ENCODE measurements at regions not wholly inside any gene's neighbourhood (a gene's known extent, or its start where the extent isn't known, plus 50 kb on each side); places are given as distances from the start of the nearest gene placed in this dataset.
A peak's percentile ranks its signal among the peaks of the same experiment; 100 is the strongest.
"Not testable (repeated sequence)": the region's sequence is repeated elsewhere in the genome, so short reads cannot be mapped to it uniquely, and the experiment has no call there.

GRCh38 chrX:1012678-1013300 is 199.7 kb downstream of the CRLF2 start:
- no peak for ATAC-seq

- ATAC-seq = no peak
Measured at GRCh38 chrX:1011691-1012283, 200.7 kb downstream of the CRLF2 start.

DNA sequence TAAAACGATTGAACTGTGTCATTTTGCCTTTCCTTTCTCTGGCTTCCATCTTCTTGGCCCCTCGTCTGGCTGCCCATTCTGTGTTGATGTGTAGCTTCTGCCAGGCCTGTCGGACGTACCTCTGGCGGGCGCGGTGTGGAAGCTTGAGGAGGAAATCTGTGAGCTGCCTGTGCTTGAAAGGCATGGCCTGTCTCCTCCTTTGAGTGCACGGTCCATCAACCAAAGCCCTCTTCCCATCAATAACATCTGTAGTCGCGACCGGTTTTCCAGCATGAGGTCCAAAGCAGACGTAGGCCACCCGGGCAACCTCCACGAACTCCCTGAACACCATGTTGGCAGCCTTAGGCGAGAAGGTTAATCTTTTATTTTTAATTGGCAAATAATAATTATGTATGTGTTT is 202.7 kb downstream of the CRLF2 start:
- ATAC-seq = no peak

GRCh38 chrX:1006156-1006730 is 206.2 kb downstream of the CRLF2 start:
- no peak for ATAC-seq

- ATAC-seq = no peak
Measured at GRCh38 chrX:1002611-1003010, 209.8 kb downstream of the CRLF2 start.

DNA sequence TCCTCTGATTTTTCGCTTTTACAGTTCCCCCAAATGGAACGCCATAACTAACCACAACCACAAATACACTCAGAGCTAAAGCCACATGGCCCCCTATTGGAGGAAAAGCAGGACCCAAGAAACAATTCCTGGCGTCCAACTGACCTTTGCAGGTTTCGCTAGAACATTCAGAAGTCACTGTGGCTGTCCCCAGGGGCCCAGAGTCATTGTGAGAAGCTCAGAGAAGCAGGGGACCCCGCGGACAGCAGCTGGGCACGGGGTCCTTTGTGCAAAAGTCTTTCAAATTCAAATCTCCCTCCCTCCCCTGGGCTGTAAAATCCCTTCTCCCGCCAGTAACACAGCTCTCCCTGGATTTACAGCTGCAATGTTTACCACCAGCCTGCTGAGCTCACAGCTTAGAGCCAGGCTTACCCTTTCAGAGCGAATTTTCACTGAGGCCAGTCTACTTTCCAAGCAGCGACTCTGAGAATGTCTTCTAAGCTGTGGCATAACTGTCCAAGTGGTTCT is 214.8 kb downstream of the CRLF2 start:
- no peak for ATAC-seq

GRCh38 chrX:994780-995179 is 217.7 kb downstream of the CRLF2 start:
- ATAC-seq = no peak

GRCh38 chrX:989959-990510 is 222.4 kb downstream of the CRLF2 start:
- peak; percentile 100 for ATAC-seq

DNA sequence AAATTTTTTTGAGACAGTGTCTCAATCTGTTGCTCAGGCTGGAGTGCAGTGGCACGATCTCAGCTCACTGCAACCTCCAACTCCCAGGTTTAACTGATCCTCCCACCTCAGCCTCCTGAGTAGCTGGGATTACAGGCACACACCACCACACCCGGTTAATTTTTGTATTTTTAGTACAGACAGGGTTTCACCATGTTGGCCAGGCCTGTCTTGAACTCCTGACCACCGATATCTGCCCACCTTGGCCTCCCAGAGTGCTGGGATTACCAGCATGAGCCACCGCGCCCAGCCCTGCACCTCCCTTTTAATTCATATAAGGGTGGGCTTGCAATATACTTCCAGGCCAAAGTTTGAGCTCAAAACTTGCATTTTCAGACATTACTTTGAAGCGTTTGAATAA is 223.9 kb downstream of the CRLF2 start:
- not testable (repeated sequence) for ATAC-seq

- ATAC-seq = no peak
Measured at GRCh38 chrX:981791-982626, 230.4 kb downstream of the CRLF2 start.

GRCh38 chrX:980587-981235 is 231.7 kb downstream of the CRLF2 start:
- no peak for ATAC-seq

GRCh38 chrX:979127-979526 is 233.3 kb downstream of the CRLF2 start:
- ATAC-seq = not testable (repeated sequence)

GRCh38 chrX:973010-973632 is 239.3 kb downstream of the CRLF2 start:
- ATAC-seq = no peak

- no peak for ATAC-seq
Measured at GRCh38 chrX:968148-968965, 244.1 kb downstream of the CRLF2 start.

DNA sequence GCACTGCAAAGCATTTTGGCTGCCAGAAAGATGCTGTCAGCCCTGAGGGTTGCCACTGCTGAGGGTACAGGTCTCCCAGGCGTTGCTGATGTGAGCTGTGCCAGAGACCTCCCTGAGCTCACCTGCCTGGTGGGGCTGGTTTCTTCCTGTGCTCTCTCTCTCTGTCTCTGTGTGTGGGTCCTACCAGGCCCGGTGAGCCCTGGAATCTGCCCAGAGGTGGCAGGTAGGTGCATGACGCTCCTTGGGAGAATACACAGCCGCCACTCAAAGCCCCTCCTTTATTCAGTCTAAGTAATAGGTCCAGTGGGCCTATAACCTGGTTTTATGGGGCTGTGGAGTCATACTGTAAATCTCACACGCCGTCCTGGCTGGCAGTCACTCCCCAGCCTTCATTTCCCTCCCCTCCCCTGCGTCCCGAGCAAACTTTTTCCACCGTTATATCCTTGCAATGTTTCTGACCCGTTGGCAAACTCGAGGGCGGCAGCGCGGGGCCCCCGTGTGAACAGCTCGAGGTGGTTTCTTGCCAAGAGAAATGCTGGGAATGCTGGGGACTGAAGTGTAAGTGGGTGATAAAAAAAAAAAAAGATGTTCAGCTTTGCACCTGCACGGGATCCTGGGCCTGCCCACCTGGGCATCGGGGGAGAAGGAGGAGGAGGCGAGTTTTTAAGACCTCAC is 245.9 kb downstream of the CRLF2 start:
- ATAC-seq = no peak

DNA sequence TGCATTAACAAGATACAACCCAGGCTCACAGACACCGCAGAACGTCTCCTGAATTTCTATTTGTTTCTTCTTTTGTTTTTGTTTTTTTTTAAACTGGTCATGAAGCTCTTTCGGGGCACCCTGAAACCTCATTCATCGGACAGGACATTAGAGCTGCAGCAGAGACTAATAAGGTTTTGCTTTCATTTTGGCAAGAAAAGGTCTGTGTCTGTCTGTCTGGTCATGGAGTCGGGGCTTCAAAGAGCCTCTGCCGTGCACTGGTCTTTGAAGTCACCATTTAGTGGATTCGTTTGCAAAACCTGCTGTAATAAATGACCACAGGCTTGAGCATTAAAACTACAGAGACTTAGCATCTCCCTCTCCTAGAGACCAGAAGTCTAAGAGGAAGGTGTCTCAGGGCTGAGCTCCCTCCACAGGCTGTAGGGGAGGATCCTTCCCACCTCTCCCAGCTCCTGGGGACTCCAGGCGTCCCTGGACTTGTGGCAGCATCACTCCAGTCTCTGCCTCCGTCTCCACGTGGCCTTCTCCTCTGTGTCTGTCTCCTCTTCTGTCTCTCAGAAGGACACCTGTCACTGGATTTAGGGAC is 247.5 kb downstream of the CRLF2 start:
- no peak for ATAC-seq

DNA sequence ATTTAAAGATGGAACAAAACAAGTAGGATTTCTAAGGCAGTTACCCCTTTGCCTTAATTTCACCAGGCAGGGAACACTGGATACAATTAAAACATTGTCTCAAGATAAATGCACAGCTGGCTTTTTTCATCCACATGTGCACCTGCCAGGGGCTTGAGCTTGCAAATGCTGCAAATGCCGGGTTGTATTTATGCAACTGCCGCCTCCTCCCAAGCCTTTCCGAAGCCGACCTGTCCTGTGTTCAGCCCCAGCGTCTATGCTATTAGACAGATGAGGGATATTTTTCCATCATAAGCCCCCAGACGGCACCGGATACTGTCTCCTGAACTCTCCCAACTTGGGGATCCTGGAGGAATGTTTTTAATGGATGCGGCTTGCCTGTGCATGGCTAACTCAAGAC is 251.6 kb downstream of the CRLF2 start:
- no peak for ATAC-seq

DNA sequence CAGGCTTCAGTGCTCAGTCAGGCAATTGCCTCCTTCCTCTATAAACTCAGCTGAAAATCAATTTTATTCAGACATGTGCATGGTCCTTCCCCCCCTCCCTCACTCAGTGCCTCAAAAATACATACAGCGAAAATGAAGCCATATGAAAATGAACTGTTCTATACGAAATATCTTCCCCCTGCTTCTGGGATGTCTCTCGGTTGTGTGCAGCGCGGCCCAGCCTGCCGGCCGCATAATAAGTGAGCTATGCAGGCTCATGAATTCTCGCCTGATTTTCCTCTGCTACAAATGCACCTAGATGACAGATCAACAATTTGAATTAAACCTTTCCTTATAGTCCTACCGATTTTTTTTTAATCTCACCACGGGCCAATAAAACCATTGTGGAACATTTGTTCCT is 252.9 kb downstream of the CRLF2 start:
- ATAC-seq = no peak

DNA sequence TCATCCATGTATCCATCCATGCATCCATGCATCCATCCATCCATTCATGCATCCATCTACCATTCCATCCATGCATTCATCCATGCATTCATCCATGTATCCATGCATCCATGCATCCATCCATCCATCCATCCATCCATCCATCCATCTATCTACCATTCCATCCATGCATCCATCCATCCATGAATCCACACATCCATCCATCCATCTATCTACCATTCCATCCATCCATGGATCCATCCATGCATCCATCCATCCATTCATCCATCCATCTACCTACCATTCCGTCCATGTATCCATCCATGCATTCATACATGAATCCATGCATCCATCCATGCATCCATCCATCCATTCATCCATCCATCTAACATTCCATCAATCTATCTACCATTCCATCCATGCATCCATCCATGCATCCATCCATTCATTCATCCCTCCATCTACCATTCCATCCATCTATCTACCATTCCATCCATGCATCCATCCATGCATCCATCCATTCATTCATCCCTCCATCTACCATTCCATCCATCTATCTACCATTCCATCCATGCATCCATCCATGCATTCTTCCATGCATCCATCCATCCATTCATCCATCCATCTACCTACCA is 257.2 kb downstream of the CRLF2 start:
- ATAC-seq = not testable (repeated sequence)

Data from esophagus mucosa (tissue), 1 donor.